Stimulated activated CD8-positive, alpha-beta memory T cell treated with anti-CD3 and anti-CD28 coated beads, Interleukin-15, amount 100 ng/mL, for 24 hours (primary cell): ENCODE measurements at regions not wholly inside any gene's neighbourhood (a gene's known extent, or its start where the extent isn't known, plus 50 kb on each side); places are given as distances from the start of the nearest gene placed in this dataset.

Source experiments
- DNase-seq: peaks from one replicate; pipeline ENCODE4 v3.0.0-alpha.2; 2020; ENCODE audit warnings: low read depth

DNA sequence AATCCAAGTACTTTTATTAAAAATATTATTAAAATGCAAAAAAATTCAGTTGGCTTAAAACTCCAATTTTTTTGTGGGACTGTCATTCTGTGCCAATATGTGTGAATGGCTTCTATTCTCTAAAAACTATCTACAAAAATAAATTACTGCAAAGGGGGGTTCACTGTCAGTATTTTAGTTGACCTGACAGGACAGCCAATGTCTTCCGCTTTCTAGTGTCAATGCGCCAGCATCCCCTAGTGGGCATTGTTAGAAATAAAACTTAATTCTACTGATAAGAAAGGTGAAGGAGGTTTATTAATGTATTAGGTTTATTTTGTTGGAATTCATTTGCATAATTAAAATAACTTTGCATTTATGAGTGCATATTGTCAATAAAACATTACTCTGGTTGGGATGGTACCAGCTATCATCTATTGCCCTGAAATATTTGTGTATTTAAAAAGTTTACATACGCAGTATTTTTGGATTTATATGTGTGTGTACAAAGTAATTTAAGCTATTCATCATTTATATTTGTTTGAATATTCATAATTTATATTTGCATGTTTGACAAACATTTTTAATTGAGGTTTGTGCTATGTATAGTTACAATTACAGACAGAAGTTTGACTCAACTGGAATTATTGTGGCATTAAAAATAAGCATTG, 527.2 kb downstream of the FLRT2 start:
- DNase-seq, result no peak

DNA sequence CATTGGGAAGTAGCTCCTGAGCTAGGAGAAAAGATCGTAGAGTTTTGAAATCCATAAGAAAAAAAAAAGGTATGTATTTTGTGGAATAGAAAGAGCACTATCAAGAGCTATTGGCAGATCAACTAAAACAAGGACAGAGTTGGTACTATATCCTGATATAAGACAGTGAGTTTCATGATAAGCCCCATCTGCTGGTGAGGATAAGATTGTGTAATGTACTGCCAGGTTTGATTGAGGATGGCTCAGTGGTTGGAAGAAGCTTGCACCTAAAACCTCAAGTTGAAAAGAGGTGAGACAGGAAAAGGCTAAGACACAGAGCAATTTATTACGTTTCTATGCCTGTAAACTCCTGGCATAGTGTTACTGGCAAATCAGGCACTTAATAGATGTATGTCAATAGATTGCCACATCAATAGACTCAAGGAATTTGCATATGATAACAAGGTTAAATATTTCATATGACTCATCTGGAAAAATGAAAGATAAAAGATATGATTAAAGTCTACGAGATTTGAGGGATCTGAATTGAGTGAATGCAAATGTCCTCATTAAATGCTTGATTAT, 525.6 kb downstream of the FLRT2 start:
- no peak for DNase-seq

DNA sequence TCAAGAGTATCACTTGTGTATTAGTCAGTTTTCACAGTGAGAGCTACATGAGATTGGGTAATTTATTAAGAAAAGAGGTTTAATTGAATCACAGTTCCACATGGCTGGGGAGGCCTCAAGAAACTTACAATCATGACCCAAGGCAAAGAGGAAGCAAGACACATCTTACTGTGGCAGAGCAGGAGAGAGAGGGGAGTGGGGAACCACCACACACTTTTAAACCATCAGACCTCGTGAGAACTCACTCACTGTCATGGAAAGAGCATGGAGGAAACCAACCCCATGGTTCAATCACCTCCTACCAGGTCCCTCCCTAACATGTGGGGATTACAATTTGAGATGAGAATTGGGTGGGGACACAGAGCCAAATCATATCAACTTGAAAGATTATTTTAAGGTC, 522.9 kb downstream of the FLRT2 start:
- DNase-seq, result no peak

DNA sequence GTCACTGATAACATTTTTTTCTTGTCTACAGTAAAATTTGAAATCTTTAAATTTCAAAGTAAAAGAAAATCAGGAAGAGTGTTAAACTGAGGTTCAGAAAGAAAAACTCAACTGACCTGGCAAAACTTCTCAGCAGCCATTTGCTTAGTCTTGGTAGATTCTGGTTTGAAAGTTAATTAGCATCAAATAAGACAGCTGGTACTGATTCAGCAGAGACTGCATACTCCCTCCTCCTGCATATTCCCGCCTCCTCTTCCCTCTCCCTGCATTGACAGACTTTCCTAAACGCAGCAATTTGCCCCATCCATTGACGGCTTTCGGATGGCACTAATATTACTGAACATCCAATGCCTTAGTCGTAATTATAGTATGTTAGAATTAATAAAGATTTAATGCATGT, 520.8 kb downstream of the FLRT2 start:
- no peak for DNase-seq

DNA sequence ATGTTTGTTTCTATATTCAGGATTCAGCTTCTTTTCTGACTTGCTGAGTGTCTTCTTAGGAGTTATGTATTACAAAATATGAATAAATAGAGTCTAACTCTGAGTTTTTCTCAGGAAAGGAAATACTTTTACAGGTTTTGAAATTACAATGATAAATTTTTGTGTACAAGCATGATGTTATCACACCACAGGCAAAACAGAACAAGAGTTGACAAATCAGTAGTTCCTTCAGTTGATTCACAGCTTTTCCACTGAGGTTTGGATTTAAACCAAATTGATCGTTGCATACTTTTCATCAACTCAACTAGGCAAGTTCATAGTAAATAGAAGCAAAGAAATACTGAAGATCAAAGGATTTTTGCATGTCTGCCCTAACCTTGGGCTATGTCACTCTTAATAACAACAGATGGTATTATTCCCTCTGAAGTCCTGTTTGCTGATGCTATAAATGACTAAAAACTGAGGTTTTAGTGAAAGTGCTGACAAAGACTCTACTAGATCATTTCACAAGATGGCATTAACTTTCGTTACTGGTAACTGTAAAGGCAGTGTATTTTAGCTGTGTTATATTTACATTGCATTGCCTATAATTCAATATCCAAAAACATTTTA, 520.2 kb downstream of the FLRT2 start:
- no peak for DNase-seq

DNA sequence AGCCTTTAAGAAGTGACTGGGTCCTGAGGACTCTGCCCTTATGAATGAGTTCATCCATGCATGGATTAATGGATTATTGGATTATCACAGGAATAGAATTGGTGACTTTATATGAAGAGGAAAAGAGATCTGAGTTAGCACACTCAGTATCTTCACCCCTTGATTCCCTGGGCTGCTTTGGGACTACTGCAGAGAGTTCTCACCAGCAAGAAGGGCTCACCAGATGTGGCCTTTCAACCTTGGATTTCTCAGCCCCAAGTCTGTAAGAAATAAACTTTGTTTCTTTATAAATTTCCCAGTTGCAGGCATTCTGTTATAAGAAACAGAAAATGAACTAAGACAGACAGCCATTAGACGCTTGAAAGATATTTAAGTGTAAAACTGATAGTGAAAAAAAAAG, 509.2 kb downstream of the FLRT2 start:
- DNase-seq, result no peak

DNA sequence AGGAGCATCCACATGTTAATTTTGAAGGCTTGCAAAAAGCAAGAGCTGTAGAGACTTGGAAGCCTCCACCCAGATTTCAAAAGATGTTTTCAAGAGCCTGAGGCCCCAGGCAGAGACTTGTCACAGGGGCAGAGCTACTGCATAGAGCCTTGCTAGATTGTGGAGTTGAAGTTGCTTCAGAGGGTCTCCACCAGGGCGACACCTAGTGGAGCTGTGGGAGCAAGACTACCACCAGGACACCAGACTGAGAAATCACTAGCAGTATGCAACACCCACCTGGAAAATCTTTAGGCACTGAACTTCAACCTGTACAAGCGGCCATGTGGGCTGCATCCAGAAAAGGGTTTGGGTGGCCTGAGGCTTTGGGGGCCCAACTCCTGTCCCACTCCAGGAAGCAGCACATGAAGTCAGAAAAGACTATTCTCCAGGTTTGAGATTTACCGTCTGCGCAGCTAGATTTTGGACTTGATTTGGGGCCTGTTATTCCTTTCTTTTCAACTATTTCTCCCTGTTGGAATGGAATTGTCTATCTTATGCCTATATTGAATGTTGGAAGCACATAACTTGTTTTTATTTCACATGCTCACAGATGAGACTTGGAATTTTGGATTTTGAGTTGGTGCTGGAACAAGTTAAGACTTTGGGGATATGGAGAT, 508.6 kb downstream of the FLRT2 start:
- DNase-seq, result peak; percentile 2

DNA sequence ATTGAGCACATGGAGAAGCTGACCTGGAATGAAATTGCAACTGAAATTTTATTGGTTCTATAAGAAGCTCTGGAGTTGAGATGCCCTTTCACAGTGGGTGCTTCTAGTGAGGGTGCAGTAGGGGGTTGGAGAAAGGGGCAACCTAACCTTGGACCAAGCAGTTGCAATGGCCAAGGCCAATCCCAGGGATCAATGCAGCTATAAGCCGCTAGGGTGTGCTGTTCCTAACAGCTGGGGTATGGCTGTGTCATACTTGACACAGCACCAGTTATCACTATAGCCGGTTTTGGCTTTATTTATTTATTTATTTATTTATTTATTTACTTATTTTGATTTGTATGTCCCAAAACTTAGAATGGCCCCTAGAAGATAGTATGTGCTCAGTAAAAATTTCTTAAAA, 505.9 kb downstream of the FLRT2 start:
- no peak for DNase-seq

DNA sequence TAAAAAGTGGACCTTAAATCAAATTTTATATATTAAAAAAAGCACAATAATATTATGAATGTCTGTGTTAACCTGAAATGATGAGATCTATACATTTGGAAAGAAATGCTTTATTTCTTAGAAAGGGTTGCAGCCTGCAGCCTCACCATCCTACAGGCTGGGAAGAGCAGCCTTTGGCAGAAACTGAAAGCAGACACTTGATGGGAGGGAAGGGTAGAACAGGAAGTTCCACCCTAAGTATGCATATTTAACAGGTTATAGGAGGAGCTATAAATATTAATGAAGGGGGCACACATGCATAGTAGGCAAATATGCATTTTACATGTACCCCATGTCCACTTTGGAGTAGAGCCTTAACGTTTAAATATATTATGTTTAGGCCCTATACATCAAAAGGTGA, 498.0 kb downstream of the FLRT2 start:
- DNase-seq, result no peak

DNA sequence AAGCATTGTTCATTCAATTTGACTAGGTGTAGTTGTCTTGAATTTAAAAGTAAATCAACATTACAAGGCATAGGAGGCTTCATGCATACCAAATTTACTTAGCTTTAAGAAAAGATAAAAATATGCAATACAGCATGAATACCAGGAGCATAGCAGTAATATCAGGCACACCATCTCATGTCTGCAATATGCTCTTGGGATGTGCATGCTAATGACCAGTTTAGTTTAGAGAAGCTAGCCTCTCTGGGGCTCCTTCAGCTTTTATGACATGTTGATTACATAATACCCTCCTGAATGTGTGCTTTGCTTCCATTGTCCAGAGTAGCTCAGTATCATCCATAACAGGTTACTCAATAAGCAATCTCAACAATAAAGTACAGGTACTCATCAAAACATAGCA, 497.2 kb downstream of the FLRT2 start:
- DNase-seq, result no peak

DNA sequence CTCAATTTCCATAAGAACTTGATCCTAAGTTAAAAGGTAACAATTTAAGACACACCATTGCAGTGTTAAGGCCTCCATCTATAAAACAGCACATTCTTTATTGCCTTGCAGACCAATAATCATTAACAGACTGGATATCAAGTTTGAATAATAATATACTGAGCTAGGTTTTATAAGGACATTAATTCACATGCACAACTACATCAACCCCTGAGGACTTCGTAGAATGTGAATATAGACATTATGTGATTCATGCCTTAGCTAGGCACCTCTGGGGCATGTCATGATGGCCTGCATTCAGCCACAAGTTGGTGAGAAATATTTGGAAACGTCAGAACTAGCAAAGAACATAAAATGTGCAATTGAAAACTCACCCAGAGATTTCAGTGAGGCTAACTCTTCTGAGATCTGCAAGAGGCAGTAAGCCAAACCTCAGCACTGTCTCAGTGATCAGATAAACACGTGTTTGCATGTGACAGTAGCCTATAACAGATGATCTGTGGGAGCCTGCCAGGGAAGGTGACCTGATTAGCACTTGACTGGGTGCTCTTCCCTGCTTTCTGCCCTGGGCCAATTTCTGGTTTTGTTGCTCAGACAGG, 492.2 kb downstream of the FLRT2 start:
- no peak for DNase-seq

DNA sequence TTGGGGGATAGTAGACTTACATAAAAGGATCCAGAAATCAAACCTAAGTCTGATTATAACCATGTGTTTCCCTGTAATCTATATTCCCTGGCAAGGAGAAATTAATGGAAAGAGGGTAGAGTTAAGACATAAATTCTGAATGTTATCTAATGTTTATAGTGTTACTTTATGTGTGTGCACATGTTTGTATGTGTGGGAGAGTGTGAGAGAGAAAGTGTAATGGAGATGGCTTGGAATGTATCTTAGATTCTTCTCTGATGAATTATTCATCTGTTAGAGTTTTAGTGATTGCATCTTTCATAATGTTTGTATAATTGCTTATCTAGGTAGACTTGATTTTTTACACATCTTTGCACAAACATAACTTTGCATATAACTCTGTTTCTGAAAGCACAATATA, 490.9 kb downstream of the FLRT2 start:
- no peak for DNase-seq

DNA sequence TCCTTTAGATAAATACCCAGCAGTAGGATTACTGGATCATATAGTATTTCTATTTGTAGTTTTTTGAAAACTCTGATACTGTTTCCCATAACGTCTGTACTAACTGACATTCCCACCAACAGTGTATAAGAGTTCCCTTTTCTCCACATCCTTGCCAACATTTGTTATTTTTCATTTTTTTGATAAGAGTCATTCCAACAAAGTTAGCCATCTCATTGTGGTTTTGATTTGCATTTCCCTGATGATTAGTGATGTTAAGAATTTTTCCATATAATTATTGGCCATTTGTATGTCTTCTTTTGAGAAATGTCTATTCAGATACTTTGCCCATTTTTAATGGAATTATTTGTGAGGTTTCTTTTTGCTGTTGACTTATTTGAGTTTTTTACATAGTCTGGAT, 486.0 kb downstream of the FLRT2 start:
- no peak for DNase-seq

DNA sequence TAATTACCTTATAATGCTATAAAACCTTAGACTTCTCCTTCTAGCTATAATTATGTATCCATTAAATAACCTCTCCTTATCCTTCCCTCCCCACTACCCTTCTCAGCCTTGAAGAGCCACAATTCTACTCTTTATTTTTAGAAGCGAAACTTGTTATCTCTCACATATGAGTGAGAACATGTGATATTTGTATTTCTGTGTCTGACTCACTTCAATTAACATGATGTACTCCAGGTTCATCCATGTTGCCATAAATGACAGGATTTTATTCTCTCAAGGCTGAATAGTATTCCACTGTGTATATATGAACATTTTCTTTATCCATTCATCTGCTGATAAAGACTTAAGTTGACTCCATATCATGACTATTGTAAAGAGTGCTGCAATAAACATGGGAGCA, 485.6 kb downstream of the FLRT2 start:
- DNase-seq, result no peak

DNA sequence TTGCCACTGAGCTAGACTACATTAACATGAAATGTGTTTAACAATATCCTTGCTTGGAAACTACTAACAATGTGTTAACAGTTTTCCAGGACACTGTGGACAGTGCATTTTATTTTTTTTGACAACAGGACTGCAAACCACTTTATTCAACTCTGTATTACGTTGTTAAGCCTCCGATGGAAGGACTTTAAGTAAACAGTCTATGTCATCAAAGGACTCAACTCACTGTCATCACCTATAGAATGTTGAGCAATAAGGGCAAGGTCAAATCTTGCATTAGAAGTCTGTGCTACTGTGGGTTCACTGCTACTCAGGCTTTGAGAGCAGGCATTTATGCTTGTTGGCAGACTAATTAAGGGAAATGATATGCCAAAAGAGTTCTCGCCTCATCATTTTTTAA, 483.7 kb downstream of the FLRT2 start:
- no peak for DNase-seq

DNA sequence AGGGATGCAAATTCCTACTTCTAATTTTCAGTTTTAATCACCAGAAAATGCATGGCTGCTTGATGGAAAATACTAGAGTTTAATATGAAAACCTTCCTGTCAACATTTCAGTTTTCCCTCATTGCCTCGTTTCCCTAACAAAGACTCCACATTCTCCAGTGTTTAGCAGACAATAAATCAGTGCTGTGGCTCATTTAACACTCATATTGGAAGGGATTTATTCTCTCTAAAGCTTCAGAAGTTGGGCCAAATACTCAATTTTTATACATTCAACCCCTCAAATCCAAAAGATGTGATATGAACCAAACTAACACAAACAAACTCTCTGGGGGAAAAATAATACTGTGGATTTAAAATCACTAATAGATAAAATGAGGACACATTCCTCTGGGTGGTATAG, 482.5 kb downstream of the FLRT2 start:
- DNase-seq, result no peak

DNA sequence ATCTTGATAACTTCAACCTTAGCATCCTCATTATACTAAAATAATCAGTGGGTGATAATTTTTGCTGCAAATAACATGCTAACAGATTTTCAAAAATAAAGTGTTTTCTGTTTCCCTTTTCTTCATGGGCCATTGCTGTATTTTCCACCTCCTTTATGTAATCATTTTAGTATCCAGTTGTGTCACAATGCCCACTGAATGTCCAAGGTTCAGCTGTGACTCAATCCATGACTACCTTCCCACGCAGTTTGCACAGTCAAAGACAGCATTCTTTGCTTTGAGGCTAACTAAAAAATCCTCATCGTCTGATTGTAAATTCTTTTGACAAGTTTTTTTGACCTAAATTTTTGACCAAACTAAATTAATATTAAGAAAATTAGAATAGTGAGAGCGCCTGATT, 474.1 kb downstream of the FLRT2 start:
- no peak for DNase-seq

DNA sequence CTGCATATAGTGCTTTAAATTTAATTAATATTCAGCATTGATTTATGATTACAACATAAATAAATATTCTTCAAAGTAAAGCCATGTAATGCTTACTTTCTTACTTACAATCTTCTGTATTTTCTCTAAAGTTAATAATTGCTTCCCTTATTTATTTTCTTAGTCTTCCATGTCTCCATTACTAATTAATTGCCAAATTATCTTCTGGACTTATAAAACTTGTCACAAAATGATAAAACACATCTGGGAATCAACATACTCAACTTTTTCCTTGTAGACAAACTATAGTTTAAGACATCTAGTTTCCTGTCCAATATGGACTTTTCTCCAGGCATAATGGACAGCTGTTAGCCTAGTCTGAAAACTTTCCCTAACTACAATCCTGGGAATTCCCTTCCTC, 466.6 kb downstream of the FLRT2 start:
- no peak for DNase-seq

DNA sequence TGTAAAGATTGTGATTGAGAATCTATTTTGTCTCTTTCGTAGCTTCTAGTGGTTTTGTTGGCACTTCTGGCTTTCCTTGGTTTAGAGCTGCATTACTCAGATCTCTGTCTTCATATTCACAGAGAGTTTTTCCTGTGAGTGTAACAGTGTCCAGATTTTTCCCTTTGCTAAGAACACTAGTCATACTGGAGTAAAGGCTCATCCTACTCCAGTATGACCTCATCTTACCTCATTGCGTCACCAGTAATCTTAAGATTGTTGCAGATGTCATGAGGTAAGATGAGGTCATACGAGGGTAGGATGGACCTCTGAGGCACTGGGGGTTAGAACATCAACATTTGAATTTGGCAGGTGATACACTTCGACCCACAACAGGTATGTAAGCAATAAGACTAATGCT, 461.2 kb downstream of the FLRT2 start:
- no peak for DNase-seq

DNA sequence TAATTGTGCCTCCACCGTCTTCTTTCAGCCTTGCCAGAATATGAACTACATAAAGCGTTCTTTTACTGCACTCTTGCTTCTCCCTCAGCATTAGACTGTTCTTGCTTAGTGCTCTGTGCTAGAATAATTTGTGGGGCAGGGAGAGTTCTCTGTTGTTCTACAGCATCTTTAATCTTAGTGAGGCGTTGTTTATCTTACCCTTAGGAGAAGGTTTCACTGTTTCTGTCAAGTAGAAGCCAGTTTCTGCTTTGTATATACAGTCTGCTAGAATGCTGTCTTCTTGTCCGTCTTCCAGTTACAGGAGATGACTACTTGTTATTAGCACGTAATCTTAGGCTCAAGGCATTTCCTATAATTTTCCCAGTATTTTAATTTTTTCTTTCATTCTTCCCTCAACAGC, 458.0 kb downstream of the FLRT2 start:
- DNase-seq, result no peak

DNA sequence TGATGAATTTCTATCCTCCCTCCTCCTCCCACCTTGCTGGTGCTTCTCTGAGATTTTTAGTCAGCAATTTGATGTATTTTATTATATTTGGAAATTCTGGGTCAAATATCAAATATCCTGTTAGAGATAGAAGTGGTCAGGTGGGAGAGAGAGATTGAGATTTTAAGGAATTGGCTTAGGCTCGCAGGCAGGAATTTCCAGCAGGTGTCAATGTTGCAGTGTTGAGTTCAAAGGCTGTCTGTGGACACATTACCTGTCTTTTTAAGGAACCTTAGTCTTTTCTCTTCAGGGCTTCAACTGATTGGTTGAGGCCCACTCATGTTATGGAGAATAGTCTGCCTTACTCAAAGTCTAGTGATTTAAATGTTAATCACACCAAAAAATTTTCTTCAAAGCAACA, 457.3 kb downstream of the FLRT2 start:
- no peak for DNase-seq

DNA sequence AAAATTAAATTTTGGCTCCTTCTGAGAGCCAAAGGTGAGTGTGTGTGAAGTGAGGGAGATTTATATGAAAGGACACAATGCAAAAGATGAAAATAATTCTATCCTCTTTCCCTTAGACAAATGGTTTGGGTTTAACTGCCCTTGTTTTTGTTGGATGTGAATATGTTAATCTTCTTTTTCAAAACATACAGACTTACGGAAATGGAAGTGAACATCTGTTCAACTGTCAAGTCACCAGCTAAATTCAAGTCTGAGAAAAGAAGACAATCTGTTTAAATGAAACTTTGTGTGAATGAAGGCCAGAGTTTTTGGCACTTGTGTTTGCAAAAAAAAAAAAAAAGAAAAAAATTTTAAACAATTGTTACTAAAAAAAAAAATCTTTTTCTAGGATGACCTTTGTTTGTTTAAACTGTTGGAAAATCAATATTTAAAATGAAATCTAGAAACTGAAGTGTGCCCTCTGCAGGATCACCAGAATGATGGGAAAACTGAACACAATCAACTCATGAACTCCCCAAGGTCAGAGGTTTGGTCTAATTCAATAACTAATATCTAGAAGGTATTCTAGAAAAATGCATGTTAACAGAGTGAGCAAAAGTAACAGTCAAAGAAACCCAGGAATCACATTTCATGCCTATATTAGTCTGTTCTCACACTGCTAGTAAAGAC, 448.8 kb downstream of the FLRT2 start:
- DNase-seq, result no peak

DNA sequence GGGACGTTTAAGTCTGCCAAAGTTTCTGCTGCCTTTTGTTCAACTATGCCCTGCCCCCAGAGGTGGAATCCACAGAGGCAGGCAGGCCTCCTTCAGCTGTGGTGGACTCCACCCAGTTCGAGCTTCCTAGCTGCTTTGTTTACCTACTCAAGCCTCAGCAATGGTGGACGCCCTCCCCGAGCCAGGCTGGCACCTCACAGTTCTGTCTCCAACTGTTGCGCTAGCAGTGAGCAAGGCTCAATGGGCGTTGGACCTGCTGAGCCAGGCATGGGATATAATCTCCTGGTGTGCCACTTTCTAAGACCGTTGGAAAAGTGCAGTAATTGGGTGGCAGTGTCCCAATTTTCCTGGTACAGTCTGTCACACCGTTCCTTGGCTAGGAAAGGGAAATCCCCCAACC, 444.7 kb downstream of the FLRT2 start:
- DNase-seq, result no peak
